Spleen (tissue), 11 donors: ENCODE measurements at regions not wholly inside any gene's neighbourhood (a gene's known extent, or its start where the extent isn't known, plus 50 kb on each side); places are given as distances from the start of the nearest gene placed in this dataset.

ENCODE experiments used
- DNase-seq: peaks from one replicate; pipeline ENCODE4 v3.0.0-alpha.2; 2020
- H3K27ac ChIP-seq, 8 donors: fragments of 200-600 bp; sonication (generic) in 7 of 8; 1 replicate in 4 of 8; 2 replicates in 4 of 8; pipeline versions ENCODE4 v1.5.0 to v1.8.0; 2016 to 2021; ENCODE audit warnings: inconsistent platforms in 4 of 8, mild to moderate bottlenecking in 4 of 8, moderate library complexity in 1 of 8
- H3K27me3 ChIP-seq, 7 donors: fragments of 200-600 bp; sonication (generic) in 6 of 7; replicated peaks in 1 of 7; 1 replicate in 4 of 7; 2 replicates in 3 of 7; pipeline versions ENCODE4 v1.5.0 to v1.8.0; 2016 to 2021; ENCODE audit warnings: inconsistent platforms in 3 of 7, mild to moderate bottlenecking in 1 of 7
- H3K36me3 ChIP-seq, 6 donors: fragments of 200-600 bp; sonication (generic) in 5 of 6; 1 replicate in 4 of 6; 2 replicates in 2 of 6; pipeline versions ENCODE4 v1.5.0 to v1.8.0; 2016 to 2021; ENCODE audit warnings: inconsistent platforms in 2 of 6
- H3K4me1 ChIP-seq, 6 donors: fragments of 200-600 bp; sonication (generic) in 5 of 6; 1 replicate in 3 of 6; 2 replicates in 3 of 6; pipeline versions ENCODE4 v1.5.0 to v1.8.0; 2016 to 2021; ENCODE audit warnings: inconsistent platforms in 3 of 6
- H3K4me3 ChIP-seq, 8 donors: fragments of 200-600 bp; sonication (generic) in 7 of 8; 1 replicate in 4 of 8; 2 replicates in 4 of 8; pipeline versions ENCODE4 v1.5.0 to v1.8.0; 2016 to 2021; ENCODE audit warnings: inconsistent platforms in 4 of 8, mild to moderate bottlenecking in 4 of 8, moderate library complexity in 2 of 8
- H3K9me3 ChIP-seq, 8 donors: fragments of 200-600 bp; sonication (generic) in 7 of 8; 1 replicate in 4 of 8; 2 replicates in 4 of 8; pipeline versions ENCODE4 v1.5.0 to v1.8.0; 2016 to 2021; ENCODE audit warnings: inconsistent platforms in 4 of 8
- POLR2A ChIP-seq, 3 donors: fragments of 450-650 bp; IDR thresholded peaks; one replicate each; pipeline ENCODE4 v1.5.1; 2017; ENCODE audit warnings: antibody characterized with exemption in 3 of 3, mild to moderate bottlenecking in 1 of 3
- POLR2AphosphoS5 ChIP-seq, 3 donors: sonication (generic); formaldehyde crosslinking; IDR thresholded peaks; one replicate each; pipeline ENCODE4 v1.5.1; 2017; ENCODE audit warnings: antibody characterized with exemption in 3 of 3
- WGBS, 5 donors: extraction: QIAGEN DNeasy Blood & Tissue Kit in 3 of 5; methylation state at CpG; one replicate each; pipeline versions ENCODE4 v1.1.5 to v1.1.7; 2013 to 2018; 5-methylcytosine and 5-hydroxymethylcytosine counted together
- intact Hi-C: fragments of 100-400 bp; cut with DNase I; formaldehyde crosslinking; loops from one replicate; pipeline ENCODE4 v1.15.0; 2023; ENCODE audit warnings: low total_unique reads
- TF ChIP-seq, protein P1 (sequence below), 11 experiments: fragments of 200-600 bp in 7 of 11; fragments of 450-650 bp in 4 of 11; sonication (generic) in 4 of 11; IDR thresholded peaks in 8 of 11; conservative IDR thresholded peaks in 3 of 11; 1 replicate in 7 of 11; 2 replicates in 4 of 11; pipeline versions ENCODE4 v1.4.0 to v1.8.0; 2016 to 2021; ENCODE audit warnings: antibody characterized with exemption in 11 of 11, inconsistent platforms in 4 of 11, mild to moderate bottlenecking in 1 of 11
- donor health status: healthy with polysubstance abuse.
- donor health status: DM: no; HTN: no; CAD: no; lungs with moderate emphysema.
- donor health status: DM: no; HTN: no; CAD: no.
- donor health status: Bipolar disorder and iron deficiency.
- donor health status: healthy.
- donor health status: DM: no; HTN: no; CAD: no.
- donor health status: DM: yes; HTN: yes; CAD: no.

DNA sequence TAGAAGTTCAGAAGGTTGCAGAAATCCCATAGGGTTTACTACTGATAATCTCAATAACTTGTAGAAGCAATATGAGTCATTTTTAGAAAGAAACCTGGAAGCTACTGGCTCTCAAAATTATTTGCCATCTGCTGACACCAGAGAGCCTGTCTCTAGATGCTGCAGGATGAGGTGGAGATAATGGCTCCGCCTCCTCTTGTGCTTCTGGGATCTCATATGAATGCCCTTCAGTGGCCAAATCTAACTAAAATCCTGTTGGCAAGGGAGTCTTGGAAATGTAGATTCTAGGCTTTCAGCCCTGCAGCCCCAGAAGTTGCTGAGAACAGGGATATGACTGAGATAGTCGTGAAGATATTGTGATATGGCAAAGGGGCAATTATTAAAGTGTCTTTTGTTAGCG is 348.1 kb downstream of the CCSER2 start:
- Histone ChIP-seq H3K9me3 (no peaks in the 10 kb centered on the region), H3K27ac (no peak overlapping the region), H3K27me3 (peaks cover 0 to 16% (median 0%) of the 10 kb centered on the region in 7 donors), H3K4me1 (no peaks in the 10 kb centered on the region), H3K36me3 (no peaks in the 10 kb centered on the region), H3K4me3 (no peak overlapping the region)
- TF ChIP-seq POLR2A (IDR thresholded peaks at IDR 0.05) = no peak
- TF ChIP-seq, protein P1, sequence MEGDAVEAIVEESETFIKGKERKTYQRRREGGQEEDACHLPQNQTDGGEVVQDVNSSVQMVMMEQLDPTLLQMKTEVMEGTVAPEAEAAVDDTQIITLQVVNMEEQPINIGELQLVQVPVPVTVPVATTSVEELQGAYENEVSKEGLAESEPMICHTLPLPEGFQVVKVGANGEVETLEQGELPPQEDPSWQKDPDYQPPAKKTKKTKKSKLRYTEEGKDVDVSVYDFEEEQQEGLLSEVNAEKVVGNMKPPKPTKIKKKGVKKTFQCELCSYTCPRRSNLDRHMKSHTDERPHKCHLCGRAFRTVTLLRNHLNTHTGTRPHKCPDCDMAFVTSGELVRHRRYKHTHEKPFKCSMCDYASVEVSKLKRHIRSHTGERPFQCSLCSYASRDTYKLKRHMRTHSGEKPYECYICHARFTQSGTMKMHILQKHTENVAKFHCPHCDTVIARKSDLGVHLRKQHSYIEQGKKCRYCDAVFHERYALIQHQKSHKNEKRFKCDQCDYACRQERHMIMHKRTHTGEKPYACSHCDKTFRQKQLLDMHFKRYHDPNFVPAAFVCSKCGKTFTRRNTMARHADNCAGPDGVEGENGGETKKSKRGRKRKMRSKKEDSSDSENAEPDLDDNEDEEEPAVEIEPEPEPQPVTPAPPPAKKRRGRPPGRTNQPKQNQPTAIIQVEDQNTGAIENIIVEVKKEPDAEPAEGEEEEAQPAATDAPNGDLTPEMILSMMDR (IDR thresholded peaks at IDR 0.05 in 8 of 11, conservative IDR thresholded peaks at IDR 0.05 in 3 of 11) = no peak
- no peak for TF ChIP-seq POLR2AphosphoS5 (IDR thresholded peaks at IDR 0.05)
- no peak for DNase-seq
- WGBS, 5 donors = 74 to 86% (median 78%) methylated on average over 3 of the region's 3 CpGs
- intact Hi-C loops = no loop called here

DNA sequence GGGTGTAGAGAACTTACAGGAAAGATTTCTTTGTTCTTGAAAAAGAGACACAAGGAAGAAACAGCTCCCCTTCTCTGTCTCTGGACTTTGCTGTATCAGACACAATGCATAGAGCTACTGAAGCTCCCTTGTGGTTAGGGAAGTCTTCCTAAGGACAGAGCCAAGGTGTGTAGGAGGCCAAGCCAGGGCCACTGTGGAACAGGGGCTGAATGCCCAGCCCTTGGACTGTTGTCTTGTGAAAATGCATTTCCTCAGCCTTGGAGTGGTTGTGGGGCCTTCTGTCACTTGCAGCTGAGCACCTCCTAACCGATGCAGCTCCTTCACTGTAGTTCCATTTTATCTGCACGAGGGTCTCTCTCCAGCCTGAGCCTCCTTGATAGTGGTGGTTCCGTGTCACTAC is 353.4 kb downstream of the CCSER2 start:
- intact Hi-C loops = no loop called here
- no peaks in the 10 kb centered on the region for H3K4me1 ChIP-seq
- H3K27me3 ChIP-seq = peaks cover 0 to 4% (median 0%) of the 10 kb centered on the region in 7 donors
- H3K36me3 ChIP-seq = no peaks in the 10 kb centered on the region
- TF ChIP-seq, protein P1 (IDR thresholded peaks at IDR 0.05 in 8 of 11, conservative IDR thresholded peaks at IDR 0.05 in 3 of 11) = no peak
- no peak for TF ChIP-seq POLR2A (IDR thresholded peaks at IDR 0.05)
- no peak for TF ChIP-seq POLR2AphosphoS5 (IDR thresholded peaks at IDR 0.05)
- no peak overlapping the region for H3K4me3 ChIP-seq
- DNase-seq = no peak
- no peak overlapping the region for H3K27ac ChIP-seq
- 64 to 83% (median 70%) methylated on average over 3 of the region's 3 CpGs for WGBS, 5 donors
- no peaks in the 10 kb centered on the region for H3K9me3 ChIP-seq

DNA sequence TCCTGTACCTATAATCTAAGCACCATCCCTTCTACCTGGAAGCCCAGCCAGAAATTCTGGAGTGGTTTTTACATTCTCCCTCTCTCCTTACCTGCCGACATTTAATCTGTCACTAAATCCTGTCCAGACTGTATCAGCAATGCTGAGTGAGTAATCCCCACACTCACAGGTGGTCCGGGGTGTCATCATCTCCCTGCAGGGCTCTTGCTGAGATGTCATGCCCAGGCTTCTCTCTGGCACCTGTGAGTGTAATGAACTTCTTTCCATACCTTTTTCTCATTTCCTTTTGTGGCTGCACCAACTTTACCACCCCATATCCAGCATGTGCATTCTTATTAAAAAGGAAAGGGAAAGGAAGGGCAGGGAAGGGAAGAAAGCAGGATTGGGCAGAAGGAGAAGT is 355.2 kb downstream of the CCSER2 start:
- TF ChIP-seq POLR2A (IDR thresholded peaks at IDR 0.05) = no peak
- no peak for TF ChIP-seq POLR2AphosphoS5 (IDR thresholded peaks at IDR 0.05)
- TF ChIP-seq, protein P1 (IDR thresholded peaks at IDR 0.05 in 8 of 11, conservative IDR thresholded peaks at IDR 0.05 in 3 of 11) = no peak
- Histone ChIP-seq H3K9me3 (no peaks in the 10 kb centered on the region), H3K4me1 (no peaks in the 10 kb centered on the region), H3K36me3 (no peaks in the 10 kb centered on the region), H3K27me3 (peaks cover 0 to 4% (median 0%) of the 10 kb centered on the region in 7 donors), H3K4me3 (no peak overlapping the region), H3K27ac (no peak overlapping the region)
- no peak for DNase-seq
- intact Hi-C loops = no loop called here
- 79 to 90% (median 81%) methylated on average over 2 of the region's 2 CpGs for WGBS, 5 donors

- Histone ChIP-seq H3K9me3 (no peaks in the 10 kb centered on the region), H3K27ac (no peak overlapping the region), H3K4me3 (no peak overlapping the region), H3K27me3 (peaks cover 0 to 4% (median 0%) of the 10 kb centered on the region in 7 donors), H3K36me3 (no peaks in the 10 kb centered on the region), H3K4me1 (no peaks in the 10 kb centered on the region)
- intact Hi-C loops = no loop called here
- DNase-seq = no peak
- WGBS, 5 donors = 79 to 92% (median 82%) methylated on average over 6 of the region's 6 CpGs
- TF ChIP-seq, protein P1 (IDR thresholded peaks at IDR 0.05 in 8 of 11, conservative IDR thresholded peaks at IDR 0.05 in 3 of 11) = no peak
- TF ChIP-seq POLR2AphosphoS5 (IDR thresholded peaks at IDR 0.05) = no peak
- TF ChIP-seq POLR2A (IDR thresholded peaks at IDR 0.05) = no peak
Observed at GRCh38 chr10:84683980-84684740, 355.8 kb downstream of the CCSER2 start.
